ENCODE measurements at regions not wholly inside any gene's neighbourhood (a gene's known extent, or its start where the extent isn't known, plus 50 kb on each side); places are given as distances from the start of the nearest gene placed in this dataset.

DNA sequence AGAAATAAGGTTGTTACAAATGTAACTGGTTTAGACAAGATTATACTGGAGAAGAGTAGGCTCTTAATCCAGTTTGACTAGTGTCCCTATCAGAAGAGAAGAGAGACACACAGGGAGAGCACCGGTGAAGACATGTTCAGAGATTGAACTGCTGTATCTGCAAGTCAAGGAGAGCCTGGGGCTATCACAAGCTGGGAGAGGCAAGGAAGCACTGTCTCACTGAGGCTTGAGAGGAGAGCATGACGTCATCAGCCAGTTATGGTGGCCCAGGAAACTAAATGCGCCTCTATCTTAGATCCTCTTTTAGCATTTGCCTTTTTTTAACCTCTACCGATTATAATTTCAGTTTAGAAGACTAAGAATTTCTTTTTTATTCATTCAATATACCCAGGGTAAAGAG lies 583.4 kb downstream of the TRAM1L1 start:
- TF ChIP-seq, protein P1, sequence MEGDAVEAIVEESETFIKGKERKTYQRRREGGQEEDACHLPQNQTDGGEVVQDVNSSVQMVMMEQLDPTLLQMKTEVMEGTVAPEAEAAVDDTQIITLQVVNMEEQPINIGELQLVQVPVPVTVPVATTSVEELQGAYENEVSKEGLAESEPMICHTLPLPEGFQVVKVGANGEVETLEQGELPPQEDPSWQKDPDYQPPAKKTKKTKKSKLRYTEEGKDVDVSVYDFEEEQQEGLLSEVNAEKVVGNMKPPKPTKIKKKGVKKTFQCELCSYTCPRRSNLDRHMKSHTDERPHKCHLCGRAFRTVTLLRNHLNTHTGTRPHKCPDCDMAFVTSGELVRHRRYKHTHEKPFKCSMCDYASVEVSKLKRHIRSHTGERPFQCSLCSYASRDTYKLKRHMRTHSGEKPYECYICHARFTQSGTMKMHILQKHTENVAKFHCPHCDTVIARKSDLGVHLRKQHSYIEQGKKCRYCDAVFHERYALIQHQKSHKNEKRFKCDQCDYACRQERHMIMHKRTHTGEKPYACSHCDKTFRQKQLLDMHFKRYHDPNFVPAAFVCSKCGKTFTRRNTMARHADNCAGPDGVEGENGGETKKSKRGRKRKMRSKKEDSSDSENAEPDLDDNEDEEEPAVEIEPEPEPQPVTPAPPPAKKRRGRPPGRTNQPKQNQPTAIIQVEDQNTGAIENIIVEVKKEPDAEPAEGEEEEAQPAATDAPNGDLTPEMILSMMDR (conservative IDR thresholded peaks at IDR 0.05), result no peak
- TF ChIP-seq ZFX (IDR thresholded peaks at IDR 0.05), result no peak

Measured in C4-2B (cell line).